Endothelial cell of umbilical vein (primary cell): ENCODE measurements at regions not wholly inside any gene's neighbourhood (a gene's known extent, or its start where the extent isn't known, plus 50 kb on each side); places are given as distances from the start of the nearest gene placed in this dataset.

ENCODE experiments used
- BruUV-seq: library from RNA; stranded (reverse); fragments of 400-500 nt; replicated peaks from 2 replicates; lab custom pipeline; 2021; lab: Mats Ljungman, UMichigan
- CTCF ChIA-PET: fragments of 300-600, 350-600 bp; sonication (Branson Sonifier 250); formaldehyde crosslinking; loops from one replicate; lab custom pipeline; 2021; ENCODE audit warnings: antibody characterized with exemption, inconsistent platforms; lab: Charles Lee
- POLR2A ChIA-PET: fragments of 300-600, 350-600 bp; sonication (Branson Sonifier 250); formaldehyde crosslinking; loops from one replicate; lab custom pipeline; 2021; ENCODE audit warnings: antibody characterized with exemption, inconsistent platforms; lab: Charles Lee
- DNase-seq: peaks from one replicate; pipeline ENCODE4 v3.0.0-alpha.2; 2011; ENCODE audit warnings: low read depth, low spot score
- FAIRE-seq: peaks from 2 replicates; lab custom pipeline; 2011; peaks lifted over from hg19 to GRCh38; lab: Jason Lieb, UNC
- H2AFZ ChIP-seq: 2 replicates; pipeline ENCODE4 v1.6.0; 2012; ENCODE audit warnings: low read depth, low read length, control low read depth, inconsistent platforms
- H3K27ac ChIP-seq: 2 replicates; pipeline ENCODE4 v1.5.1; 2011; ENCODE audit warnings: low read depth, mild to moderate bottlenecking, control low read depth, low read length, moderate library complexity; ENCODE audit not compliant: insufficient read depth
- H3K27me3 ChIP-seq, 2 experiments: 2 replicates each; pipeline versions ENCODE4 v1.6.0 to v1.6.1; 2011; ENCODE audit warnings: low read length in 2 of 2, mixed read lengths in 1 of 2; ENCODE audit not compliant: control insufficient read depth in 2 of 2, insufficient read depth in 2 of 2
- H3K36me3 ChIP-seq, 2 experiments: 2 replicates in 1 of 2; 3 replicates in 1 of 2; pipeline ENCODE4 v1.5.1; 2011; ENCODE audit warnings: low read length in 2 of 2, mild to moderate bottlenecking in 1 of 2, moderate library complexity in 1 of 2; ENCODE audit not compliant: control insufficient read depth in 2 of 2, insufficient read depth in 2 of 2; ENCODE audit errors: extremely low read depth in 1 of 2
- H3K4me1 ChIP-seq: 3 replicates; pipeline ENCODE4 v1.5.1; 2011; ENCODE audit warnings: mild to moderate bottlenecking, low read length; ENCODE audit not compliant: control insufficient read depth, insufficient read depth; ENCODE audit errors: extremely low read depth
- H3K4me2 ChIP-seq: 2 replicates; pipeline ENCODE4 v1.6.1; 2011; ENCODE audit warnings: low read length, control low read depth, mixed read lengths; ENCODE audit not compliant: insufficient read depth
- H3K4me3 ChIP-seq, 3 experiments: fragments of 200-600 bp in 1 of 3; sonication (generic), shearing (Covaris generic) in 1 of 3; replicated peaks in 1 of 3; 2 replicates each; pipeline ENCODE4 v1.5.1; 2011 to 2016; ENCODE audit warnings: control low read depth in 3 of 3, low read length in 3 of 3, mild to moderate bottlenecking in 2 of 3, inconsistent platforms in 1 of 3, low read depth in 1 of 3, moderate library complexity in 1 of 3; ENCODE audit not compliant: insufficient read depth in 1 of 3
- H3K79me2 ChIP-seq: 2 replicates; pipeline ENCODE4 v1.6.0; 2012; ENCODE audit warnings: low read length, inconsistent platforms; ENCODE audit not compliant: control insufficient read depth, insufficient read depth
- H3K9ac ChIP-seq: replicated peaks from 2 replicates; pipeline ENCODE3; 2011; ENCODE audit warnings: low read length, control low read depth; ENCODE audit not compliant: insufficient read depth; ENCODE audit errors: extremely low read depth
- H3K9me1 ChIP-seq: replicated peaks from 3 replicates; pipeline ENCODE4 v1.6.0; 2011; ENCODE audit warnings: mild to moderate bottlenecking, low read length; ENCODE audit not compliant: control insufficient read depth, insufficient read depth; ENCODE audit errors: extremely low read depth
- H3K9me3 ChIP-seq: replicated peaks from 2 replicates; pipeline ENCODE4 v1.5.1; 2012; ENCODE audit warnings: low read length, inconsistent platforms; ENCODE audit not compliant: control insufficient read depth, insufficient read depth
- H4K20me1 ChIP-seq: replicated peaks from 2 replicates; pipeline ENCODE3; 2011; ENCODE audit warnings: mild to moderate bottlenecking, low read length; ENCODE audit not compliant: control insufficient read depth, insufficient read depth; ENCODE audit errors: extremely low read depth
- CTCF ChIP-seq, 2 donors: IDR thresholded peaks; 1 replicate in 1 of 2; 2 replicates in 1 of 2; pipeline ENCODE4 v1.5.1; 2011; ENCODE audit warnings: low read length in 2 of 2, mild to moderate bottlenecking in 2 of 2, moderate library complexity in 2 of 2, control low read depth in 1 of 2, inconsistent platforms in 1 of 2, low read depth in 1 of 2; ENCODE audit not compliant: insufficient read depth in 1 of 2; ENCODE audit errors: extremely low read depth in 1 of 2
- EZH2 ChIP-seq: IDR thresholded peaks from 2 replicates; pipeline ENCODE4 v1.6.1; 2012; ENCODE audit warnings: borderline replicate concordance, low read depth, mild to moderate bottlenecking, moderate library complexity, low read length, inconsistent platforms; ENCODE audit not compliant: severe bottlenecking
- FOS ChIP-seq: IDR thresholded peaks from 2 replicates; pipeline ENCODE4 v1.6.1; 2011; ENCODE audit warnings: mild to moderate bottlenecking, low read length, moderate library complexity, borderline replicate concordance; ENCODE audit not compliant: insufficient read depth
- GATA2 ChIP-seq: IDR thresholded peaks from 2 replicates; pipeline ENCODE4 v1.7.0; 2011; ENCODE audit warnings: low read depth, mild to moderate bottlenecking, moderate library complexity, mixed read lengths, low read length; ENCODE audit not compliant: insufficient read length, insufficient read depth
- JUN ChIP-seq: IDR thresholded peaks from 2 replicates; pipeline ENCODE4 v1.6.1; 2011; ENCODE audit warnings: borderline replicate concordance, low read depth; ENCODE audit not compliant: insufficient read length, insufficient read depth
- MAX ChIP-seq: IDR thresholded peaks from 2 replicates; pipeline ENCODE4 v1.6.1; 2011; ENCODE audit not compliant: insufficient read depth, insufficient read length
- MYC ChIP-seq: IDR thresholded peaks from one replicate; pipeline ENCODE4 v1.6.1; 2011; ENCODE audit warnings: mild to moderate bottlenecking, low read depth, low read length
- POLR2A ChIP-seq: IDR thresholded peaks from 2 replicates; pipeline ENCODE4 v1.6.1; 2012; ENCODE audit warnings: low read depth, mild to moderate bottlenecking, control low read depth, low read length
- POLR2AphosphoS5 ChIP-seq: IDR thresholded peaks from 2 replicates; pipeline ENCODE4 v1.6.1; 2012; ENCODE audit warnings: low read depth, mild to moderate bottlenecking, control low read depth, low read length, moderate library complexity; ENCODE audit not compliant: insufficient read depth
- dilution Hi-C: fragments of 300-500 bp; cut with MboI; formaldehyde crosslinking; loops from one replicate; pipeline ENCODE4 v1.15.0; 2019; ENCODE audit warnings: low sequenced_read_pairs; ENCODE audit not compliant: extremely low pct_ligation_motif_present
- intact Hi-C: fragments of 100-400 bp; cut with micrococcal nuclease; formaldehyde crosslinking; loops from one replicate; pipeline ENCODE4 v1.10.0; 2022

GRCh38 chr11:87866951-87867350 is 308.3 kb downstream of the RAB38 start:
- Histone ChIP-seq H3K4me1 (no peaks in the 10 kb centered on the region), H3K9ac (no peak overlapping the region), H3K4me2 (no peak overlapping the region), H3K9me3 (no peaks in the 10 kb centered on the region), H3K9me1 (no peaks in the 10 kb centered on the region), H2AFZ (no peak overlapping the region), H3K4me3 (no peak overlapping the region), H3K79me2 (no peaks in the 10 kb centered on the region), H3K36me3 (no peaks in the 10 kb centered on the region), H4K20me1 (no peaks in the 10 kb centered on the region), H3K27ac (no peak overlapping the region), H3K27me3 (no peaks in the 10 kb centered on the region)
- dilution Hi-C loops (no loop called here), intact Hi-C loops (no loop called here)
- ChIA-PET CTCF (interaction anchor here (1.2 kb wide), 1 partner anchor 11 kb away, joined by 6 read pairs; no protein-coding TSS in a partner anchor), POLR2A (no interaction called here)
- no TSS peak for BruUV-seq
- TF ChIP-seq POLR2A (no peak), CTCF (IDR thresholded peaks at IDR 0.05; ENCODE audit: extremely low read depth in 1 of 2, insufficient read depth in 1 of 2, low read depth in 1 of 2, low read length in 2 of 2) (no peak), POLR2AphosphoS5 (no peak), MYC (no peak), FOS (no peak), GATA2 (no peak), MAX (no peak), EZH2 (no peak), JUN (no peak)
- FAIRE-seq (no peak), DNase-seq (no peak)
